HK-2 (cell line): ENCODE measurements at regions not wholly inside any gene's neighbourhood (a gene's known extent, or its start where the extent isn't known, plus 50 kb on each side); places are given as distances from the start of the nearest gene placed in this dataset.
A peak's percentile ranks its signal among the peaks of the same experiment; 100 is the strongest.

ENCODE experiments used
- DNase-seq: peaks from one replicate; pipeline ENCODE4 v3.0.0-alpha.2; 2018; ENCODE audit not compliant: unreplicated experiment

DNA sequence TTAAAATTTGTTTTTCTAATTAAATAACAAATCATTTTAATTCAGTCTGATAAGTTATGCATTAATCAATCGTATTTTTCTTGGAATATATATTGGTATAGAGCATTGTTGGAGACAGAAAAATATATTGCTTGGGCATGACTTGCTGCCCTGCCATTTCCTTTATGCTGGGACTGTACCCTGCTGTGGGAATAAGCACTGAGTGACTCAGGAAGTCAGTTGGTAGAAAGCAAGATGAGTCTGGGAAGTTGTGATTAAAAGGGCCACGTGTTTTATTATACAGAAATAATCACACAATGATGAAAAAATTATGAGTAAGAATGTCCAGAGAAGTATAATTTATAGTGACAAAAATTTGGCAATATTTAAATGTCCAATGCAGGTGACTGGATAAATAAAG is 139.5 kb downstream of the KIF18A start:
- no peak for DNase-seq

DNA sequence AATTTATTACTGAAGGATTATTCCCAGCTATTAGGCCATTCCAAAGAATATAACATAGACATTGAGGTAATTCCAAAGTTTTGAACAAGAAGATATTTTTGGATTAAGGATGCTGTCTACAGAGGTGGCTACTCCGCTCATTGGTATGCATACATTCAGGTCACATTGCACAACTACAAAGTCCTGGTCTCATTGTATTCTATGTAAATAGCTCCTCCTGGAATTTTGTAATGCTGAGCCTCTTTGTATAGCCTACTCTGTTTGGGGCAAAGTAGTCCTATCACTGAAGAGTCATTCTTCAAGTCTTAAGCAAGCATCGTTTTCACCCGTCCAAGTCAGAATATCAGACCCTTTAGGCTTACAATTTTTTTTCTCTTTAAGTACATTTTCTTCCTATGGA is 142.4 kb downstream of the KIF18A start:
- no peak for DNase-seq

DNA sequence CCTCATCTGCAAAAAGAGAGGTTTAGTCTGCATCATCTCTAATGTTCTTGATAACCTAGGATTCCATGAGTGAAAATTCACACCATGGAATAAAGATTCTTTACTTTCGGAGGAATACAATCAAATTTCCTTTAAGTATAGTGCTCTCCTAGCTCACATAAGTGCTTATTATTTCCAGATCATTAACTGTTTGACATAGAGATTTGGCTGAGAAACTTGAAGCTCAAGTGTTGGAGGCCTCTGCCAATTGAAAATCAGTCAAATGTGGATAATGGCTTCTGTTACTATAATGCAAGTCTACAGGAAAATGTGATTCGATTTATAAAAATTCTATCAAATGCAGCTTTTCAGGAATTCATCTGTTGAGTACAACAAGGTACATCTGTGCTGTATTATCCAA is 144.6 kb downstream of the KIF18A start:
- DNase-seq = no peak

DNA sequence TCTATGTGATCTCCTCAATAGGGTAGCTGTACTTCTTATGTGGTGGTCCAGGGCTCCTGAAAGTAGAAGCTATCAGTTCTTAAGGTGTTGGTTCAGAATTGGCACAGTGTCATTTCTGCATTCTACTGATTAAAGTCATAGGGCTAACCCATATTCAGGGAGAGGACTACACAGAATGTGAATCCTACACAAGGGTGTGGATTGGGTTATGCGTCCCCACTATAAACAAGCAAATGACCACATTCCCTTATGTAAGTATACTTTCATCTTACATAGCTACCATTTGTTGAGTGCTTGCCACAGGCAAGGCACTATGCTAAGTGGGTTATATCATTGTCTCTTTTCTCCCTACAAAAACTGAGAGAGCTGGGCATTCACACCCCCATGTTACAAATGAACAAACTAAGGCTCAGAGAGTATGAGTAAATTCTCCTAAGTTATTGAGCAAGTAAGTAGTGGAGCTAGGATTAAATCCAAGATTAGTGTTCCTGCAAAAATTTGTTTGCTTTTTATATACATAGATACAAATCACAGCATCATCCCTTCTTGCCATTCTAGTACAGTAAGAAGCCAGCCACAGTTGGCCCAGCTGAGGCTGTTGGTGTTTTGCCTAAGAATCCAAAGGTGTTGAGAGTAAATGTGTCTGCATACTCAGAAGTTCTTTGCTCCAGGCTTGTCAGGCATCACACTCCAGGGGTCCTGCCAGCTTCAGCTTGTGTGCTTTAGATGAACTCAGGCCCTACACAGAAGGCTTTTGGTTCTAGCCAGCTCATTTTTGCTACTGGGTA is 157.8 kb downstream of the KIF18A start:
- no peak for DNase-seq

DNA sequence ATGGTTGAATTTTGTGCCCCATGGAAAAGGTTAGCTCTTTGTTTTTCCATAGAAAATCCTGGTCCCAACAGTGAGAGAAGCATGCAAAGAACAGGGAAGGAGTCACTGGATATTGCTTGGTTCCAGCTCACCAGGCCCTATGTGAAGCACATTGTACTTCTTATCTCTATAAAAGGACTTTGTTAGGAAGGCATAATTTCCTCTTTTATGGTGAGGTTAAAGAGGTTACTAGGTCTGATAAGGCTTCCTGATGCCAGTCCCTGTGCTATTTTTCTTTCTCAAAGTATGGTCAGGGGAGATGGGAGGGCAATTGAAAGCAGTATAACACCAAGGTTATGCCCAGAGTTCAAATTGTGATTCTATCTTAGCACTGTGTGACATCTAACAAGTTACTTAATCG is 162.6 kb downstream of the KIF18A start:
- DNase-seq = no peak

DNA sequence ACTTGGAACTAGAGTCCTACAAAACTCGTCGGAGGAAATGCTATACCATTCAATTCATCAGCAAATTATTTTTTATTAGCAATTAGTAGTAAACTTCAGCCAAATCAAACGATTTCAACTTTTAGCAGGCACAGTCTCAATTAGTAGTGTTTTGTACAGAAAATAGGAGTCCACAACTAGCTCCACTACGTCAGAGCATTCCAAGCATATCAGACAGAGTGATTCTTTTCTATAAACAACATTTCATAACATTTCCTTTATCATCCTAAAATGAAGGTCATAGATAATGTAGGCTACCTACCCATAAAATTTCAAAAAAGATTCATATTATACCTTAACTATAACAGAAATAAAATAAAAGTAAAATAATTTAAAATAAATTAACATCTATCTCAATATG is 169.9 kb downstream of the KIF18A start:
- DNase-seq = no peak

DNA sequence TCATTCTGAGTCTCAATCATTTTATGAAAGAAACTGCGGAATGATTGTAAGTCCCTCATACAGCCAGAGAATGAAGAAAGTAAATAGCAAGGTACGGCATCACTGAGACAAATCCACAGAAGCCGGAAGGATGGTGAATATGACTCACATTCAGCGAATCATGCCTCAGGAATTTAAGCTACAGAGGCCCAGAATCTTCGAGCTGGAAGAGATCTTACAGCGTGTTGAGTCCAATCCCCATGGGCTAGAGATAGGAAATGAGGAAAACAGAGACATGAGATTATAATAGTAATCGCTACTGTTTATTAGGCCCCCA is 173.2 kb downstream of the KIF18A start:
- DNase-seq = peak; percentile 50

DNA sequence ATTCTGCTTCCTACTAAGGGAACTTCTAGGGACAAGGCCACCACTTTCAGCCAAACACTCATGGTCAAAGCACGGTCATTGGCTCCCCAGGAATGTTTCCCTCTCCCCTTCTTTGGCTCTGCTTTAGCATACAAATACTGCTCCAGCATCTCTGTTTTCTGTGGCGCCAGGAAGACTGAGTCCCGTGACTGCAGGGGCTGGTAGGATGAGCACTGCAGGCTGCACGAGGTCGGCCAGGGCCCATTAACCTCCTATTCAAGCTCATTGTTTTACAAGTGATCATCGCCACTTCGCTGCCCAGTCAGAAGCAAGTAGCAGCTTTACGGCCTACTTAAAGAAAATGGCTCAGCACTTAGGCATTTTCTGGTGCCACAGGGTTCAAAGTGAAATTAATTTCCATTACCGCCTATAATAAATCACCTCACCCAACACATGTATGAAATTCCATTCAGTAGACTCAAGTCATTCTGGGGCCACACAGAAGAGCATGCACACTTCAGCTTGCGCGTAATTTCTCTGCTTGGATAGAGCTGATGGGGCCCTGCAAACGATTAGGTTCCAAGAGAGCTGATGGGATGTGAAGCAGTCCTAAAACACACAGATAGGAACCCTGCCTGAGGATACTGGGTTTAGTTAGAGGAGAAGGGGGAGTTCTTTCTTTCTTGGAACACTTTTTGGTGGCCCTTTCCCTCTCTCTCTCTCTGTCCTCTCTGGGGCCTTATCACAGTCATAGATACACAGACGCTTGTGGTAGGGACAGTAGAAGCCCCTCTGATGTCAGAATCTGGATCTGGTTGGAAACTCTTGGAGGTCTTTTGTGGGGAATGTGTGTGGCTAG is 173.7 kb downstream of the KIF18A start:
- peak; percentile 86 for DNase-seq

DNA sequence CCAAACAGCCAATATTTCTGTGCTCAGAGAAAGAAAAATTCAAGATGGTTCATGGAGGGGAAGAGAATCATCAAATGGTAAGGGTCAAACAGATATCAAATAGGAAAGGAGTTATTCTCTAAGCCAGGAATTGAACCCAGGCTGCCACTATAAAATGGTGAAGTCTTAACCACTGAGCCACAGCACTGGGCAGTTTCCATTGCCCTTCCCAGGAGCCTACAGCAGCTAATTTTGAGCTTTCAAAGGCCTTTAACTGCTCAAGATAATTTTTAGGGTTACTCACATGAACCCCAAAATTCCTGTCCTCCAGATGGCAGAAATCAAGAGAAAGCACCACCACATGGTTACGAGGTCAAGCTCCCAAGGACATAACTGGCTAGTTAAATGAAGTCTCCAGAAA is 176.2 kb downstream of the KIF18A start:
- no peak for DNase-seq

DNA sequence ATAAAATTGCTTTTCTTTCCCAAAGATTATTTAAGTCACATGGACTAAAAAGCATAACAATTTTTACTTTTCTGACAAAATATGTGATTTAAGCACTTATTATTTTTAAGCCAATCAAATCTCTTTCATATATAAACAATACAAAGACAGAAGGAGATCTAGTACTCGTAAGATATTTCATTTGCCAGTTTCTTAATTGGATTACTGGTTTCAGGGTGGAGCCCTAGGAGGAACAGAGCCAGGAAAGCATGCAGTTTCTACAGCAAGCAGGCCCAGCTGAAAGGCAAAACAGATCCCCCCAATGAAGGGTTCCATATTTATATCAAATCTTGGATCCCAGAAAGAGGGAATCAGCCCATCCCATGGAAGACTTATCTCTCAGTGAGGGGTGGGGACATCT is 177.0 kb downstream of the KIF18A start:
- no peak for DNase-seq

DNA sequence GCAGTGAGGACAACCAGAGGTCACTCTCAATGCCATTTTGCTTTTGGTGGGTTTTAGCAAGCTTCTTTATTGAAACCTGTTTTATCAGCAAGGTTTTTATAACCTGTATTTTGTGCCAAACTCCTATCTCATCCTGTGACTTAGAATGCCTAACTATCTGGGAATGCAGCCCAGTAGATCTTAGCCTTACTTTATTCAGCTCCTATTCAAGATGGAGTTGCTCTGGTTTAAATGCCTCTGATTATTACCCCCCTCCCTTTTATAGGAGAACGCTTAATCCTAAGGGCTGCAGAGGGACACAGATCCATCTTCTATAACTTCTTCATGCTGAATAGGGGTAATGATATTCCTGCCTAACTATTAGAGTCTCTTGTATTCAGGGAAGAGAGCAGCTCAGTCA is 179.1 kb downstream of the KIF18A start:
- DNase-seq = no peak

DNA sequence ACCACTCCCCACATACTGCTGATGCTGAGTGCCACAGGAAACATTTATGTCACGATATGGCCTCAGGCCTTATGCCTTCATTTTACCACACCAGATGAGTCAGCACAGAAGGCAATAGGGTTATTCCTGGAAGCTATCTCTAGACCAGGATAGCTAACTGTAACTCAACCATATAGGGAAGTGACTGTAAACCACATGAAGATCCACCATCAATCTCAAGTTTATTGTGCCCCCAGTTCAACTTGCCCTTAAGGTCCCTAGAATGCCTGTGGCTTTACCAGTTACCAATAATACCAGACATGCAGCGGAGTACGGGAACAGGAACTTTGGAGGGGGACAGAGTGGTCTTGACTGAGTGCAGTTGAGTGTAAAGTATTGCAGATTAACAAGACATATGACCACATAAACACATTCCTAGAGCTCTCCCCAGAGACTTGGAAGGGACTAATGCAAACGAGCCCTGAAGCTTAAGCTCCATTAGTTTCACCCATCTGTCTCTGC is 180.9 kb downstream of the KIF18A start:
- peak; percentile 64 for DNase-seq

DNA sequence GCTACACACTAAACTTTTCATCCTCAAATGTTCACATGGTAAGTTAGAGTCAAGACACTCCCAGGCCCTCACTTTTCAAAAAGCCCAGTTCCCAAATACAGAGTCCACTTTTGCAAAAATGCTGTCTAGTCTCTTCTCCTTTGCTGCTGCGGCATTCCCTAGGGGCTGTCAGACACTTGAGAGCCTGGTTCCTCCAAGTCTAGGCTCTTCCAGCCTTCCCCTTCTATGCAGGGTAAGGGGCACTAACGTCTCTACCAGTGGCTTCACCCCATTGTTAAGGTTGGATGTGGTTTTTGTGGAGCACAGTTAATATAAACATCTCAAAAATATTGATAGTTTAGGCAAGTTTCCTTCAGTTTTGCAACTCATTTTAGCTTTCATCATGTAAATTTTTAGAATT is 181.5 kb downstream of the KIF18A start:
- no peak for DNase-seq

DNA sequence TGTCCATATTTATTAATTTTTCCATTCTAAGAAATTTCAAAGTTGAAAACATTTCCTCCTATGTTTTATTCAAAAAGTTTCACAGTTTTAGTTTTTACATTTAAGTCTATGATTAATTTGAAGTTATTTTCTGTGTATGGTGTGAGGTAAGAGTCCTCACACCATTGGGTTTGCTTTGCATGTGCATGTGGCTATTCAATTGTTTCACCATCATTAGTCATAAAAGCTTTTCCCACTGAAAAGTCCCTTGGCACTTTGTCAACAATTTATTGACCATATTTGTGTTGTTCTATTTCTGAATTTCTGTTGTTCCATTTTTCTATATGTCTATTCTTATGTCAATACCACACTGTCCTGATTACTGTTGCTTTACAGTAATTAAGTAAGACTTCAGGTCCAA is 186.5 kb downstream of the KIF18A start:
- DNase-seq = no peak

DNA sequence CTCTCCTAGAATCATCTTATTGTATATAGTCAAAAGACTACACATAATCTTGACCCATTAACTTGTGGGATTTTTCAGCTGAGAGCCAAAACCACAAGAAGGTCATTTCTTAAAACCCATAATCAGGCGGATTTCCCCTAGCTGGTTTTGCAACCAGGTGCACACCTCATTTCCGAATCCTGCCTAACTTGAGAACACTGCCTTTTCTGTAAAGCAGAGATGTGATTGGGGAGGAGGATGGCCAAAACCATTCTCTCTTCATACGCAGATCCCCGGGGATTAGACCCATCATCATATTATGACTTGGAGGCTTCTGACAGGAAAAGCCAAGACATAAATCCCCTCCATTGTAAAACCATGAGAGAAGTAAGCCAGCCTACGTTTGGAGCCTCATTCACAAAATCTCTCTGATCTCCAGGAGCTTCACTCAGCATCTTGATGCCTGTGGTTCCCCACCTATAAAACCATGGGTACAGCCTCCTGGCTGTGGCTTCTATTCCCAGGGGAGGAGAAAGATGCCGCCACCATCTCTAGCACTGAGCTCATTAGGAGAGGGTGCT is 191.3 kb downstream of the KIF18A start:
- no peak for DNase-seq

DNA sequence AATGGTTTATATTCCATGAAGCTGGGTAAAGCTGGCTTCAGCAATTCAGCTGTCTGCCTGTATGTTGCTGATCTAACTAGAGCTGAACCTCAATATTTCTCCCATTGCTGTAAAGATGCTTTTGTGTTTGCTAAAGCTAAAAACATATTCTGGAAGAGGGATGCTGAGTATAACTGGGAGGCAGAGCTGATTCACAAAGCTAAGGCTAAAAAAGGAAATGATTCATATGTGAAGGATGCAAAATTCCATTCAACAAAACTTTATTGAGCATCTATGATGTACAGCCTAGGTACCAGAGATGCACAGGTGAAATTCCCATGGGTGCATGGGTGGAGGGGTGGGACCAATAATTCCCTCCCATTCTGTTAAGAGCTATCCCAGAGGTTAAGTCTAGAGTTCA is 193.9 kb downstream of the KIF18A start:
- DNase-seq = no peak

DNA sequence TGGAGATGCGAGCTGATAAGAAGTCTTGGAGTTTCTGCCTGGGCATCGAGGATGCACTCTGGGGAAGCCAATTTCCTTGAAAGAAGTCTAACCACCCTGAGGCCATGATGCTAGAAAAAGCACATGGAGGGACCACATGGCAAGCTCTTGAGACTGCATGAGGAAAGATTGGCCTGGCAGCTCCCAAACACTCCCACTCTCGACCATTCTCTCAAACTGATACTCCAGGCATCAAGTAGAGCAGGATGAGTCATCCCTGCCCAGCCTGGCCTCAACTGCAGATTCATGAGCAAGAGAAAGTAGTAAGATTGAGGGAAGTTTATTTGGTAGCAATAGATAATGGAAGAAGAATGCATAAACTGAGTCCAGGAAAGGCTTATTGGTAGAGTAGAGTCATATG is 194.3 kb downstream of the KIF18A start:
- no peak for DNase-seq

DNA sequence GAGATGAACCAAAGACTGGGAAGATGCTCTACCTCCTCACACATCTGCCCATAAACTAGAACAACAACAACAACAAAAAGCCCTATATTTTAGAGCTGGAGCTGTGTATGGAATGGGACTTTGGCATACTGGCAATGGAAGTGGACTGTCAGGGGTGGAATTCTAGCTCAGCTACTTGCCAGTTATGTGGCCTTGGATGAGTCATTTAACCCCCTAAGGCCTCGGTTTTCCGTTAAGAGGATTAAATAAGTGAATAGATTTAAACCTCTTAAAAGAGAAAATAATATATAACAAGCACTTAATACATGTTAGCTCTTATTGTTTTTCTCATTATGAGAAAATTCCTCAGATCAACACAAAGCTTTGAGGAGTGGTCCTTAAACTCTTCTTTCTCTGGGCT is 195.0 kb downstream of the KIF18A start:
- DNase-seq = no peak

DNA sequence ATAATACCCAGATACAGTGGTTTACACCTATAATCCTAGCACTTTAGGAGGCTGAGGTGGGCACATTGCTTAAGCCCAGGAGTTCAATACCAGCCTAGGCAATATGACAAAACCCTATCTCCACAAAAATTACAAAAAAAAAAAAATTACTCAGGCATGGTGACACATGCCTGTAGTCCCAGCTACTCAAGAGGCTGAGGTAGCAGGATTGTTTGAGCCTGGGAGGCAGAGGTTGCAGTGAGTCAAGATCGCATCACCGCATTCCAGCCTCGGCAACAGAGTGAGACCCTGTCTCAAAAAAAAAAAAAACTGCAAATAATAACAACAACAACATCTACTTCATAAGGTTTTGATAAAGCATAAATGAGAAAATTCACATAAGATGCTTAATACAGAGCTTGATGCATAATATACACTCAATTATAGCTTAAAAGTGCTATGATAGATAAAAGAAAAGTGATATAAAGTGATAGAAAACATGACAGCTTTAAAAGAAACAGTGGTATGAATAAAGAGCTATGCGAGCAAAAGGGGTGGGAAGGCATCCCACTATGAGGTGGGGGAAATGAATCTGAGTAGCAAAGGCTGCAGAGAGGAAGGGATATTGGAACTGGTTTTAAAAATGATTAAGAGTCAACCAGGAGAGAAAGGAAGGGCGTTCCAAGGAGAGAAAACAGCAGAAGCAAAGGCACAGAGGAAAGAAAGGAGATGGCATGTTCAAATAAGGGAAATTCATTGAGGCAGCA is 197.6 kb downstream of the KIF18A start:
- DNase-seq = peak; percentile 62

DNA sequence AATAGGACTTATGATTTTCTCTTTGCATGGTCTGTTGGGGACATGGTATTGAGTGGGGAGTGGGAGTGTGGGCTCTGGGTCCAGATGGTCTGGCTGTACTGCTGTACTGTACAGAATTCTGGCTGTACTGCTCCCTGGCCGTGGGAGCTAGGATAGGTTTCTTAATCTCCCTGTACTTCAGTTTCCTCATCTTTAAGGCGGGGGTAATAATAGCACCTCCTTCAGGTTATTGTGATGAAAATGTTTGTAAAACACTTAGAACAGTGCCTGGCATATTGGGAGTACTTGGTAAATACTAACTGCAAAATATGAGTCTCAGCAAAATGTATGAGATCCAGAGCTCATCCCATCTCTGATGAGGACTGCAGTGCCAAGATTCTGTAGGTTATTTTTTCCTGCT is 198.6 kb downstream of the KIF18A start:
- no peak for DNase-seq

DNA sequence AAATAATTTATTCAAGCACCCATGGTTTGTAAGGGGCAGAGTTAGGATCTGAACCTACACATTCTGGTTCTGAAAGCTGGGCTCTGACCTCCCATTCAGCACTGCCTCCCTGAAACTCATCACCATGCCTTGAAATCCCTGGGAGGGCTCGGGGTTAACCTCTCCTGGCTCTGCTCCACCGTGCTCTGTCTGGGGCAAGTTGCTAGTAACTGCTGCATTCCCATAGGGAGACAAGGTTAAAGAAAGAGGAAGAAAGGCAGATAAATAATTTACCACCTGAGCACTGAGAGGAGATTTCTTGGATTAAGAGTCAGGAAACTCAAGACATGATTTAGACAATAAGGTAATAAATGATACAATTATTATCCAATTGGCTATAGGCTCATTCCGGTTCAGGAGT is 199.3 kb downstream of the KIF18A start:
- DNase-seq = no peak

DNA sequence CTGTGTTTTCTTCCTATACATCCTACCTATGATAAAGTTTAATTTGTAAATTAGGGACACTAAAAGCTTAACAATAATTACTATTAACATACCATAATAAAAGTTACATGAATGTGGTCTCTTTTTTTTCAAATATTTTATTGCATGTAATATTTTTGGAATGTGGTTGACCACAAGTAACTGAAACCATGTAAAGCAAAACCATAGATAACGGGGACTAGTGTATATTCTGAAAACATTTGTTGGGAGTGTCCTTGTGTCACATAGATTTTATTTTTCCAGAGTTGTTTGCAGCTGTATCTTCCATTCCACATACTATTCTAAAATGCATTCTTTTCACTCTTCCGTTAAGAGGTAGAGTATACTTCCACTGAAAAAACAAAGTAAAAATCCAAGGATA is 200.4 kb downstream of the KIF18A start:
- no peak for DNase-seq
